Motor neuron (in vitro differentiated cells): ENCODE measurements at regions not wholly inside any gene's neighbourhood (a gene's known extent, or its start where the extent isn't known, plus 50 kb on each side); places are given as distances from the start of the nearest gene placed in this dataset.
"Not testable (repeated sequence)": the region's sequence is repeated elsewhere in the genome, so short reads cannot be mapped to it uniquely, and the experiment has no call there.

Experiments
- ATAC-seq, 8 experiments: fragments of 200-7000 bp; cut with Tn5 transposase; replicated peaks in 6 of 8; 2 replicates each; pipeline ENCODE4 v1.8.0; 2021; ENCODE audit warnings: mild to moderate bottlenecking in 8 of 8, moderate library complexity in 8 of 8
- H3K27ac ChIP-seq, 2 donors: fragments of 250-450 bp; sonication (Bioruptor Pico); 2 replicates each; pipeline ENCODE4 v1.9.0; 2021; ENCODE audit warnings: antibody characterized with exemption in 2 of 2, mild to moderate bottlenecking in 2 of 2, moderate library complexity in 1 of 2
- H3K4me1 ChIP-seq, 2 donors: fragments of 250-450 bp; sonication (Bioruptor Pico); replicated peaks in 1 of 2; 2 replicates each; pipeline ENCODE4 v1.6.1; 2021; ENCODE audit warnings: antibody characterized with exemption in 2 of 2, mild to moderate bottlenecking in 2 of 2, moderate library complexity in 1 of 2
- H3K4me3 ChIP-seq, 5 donors: fragments of 250-450 bp; sonication (Bioruptor Pico); 2 replicates each; pipeline ENCODE4 v1.9.0; 2021; ENCODE audit warnings: antibody characterized with exemption in 5 of 5, mild to moderate bottlenecking in 5 of 5, moderate library complexity in 4 of 5
- WGBS, 10 experiments: fragments of 450-650 bp; shearing (Covaris generic); methylation state at CpG; one replicate each; pipeline ENCODE4 v1.0.0; 2022; 5-methylcytosine and 5-hydroxymethylcytosine counted together
- in situ Hi-C, 9 experiments: fragments of 400-800 bp; cut with MboI; loops; one replicate each; pipeline ENCODE4 v1.15.0; 2021; ENCODE audit warnings: low sequenced_read_pairs in 9 of 9, low pct_unique_long_range_greater_than_20kb in 2 of 9; ENCODE audit not compliant: unreplicated experiment in 9 of 9

DNA sequence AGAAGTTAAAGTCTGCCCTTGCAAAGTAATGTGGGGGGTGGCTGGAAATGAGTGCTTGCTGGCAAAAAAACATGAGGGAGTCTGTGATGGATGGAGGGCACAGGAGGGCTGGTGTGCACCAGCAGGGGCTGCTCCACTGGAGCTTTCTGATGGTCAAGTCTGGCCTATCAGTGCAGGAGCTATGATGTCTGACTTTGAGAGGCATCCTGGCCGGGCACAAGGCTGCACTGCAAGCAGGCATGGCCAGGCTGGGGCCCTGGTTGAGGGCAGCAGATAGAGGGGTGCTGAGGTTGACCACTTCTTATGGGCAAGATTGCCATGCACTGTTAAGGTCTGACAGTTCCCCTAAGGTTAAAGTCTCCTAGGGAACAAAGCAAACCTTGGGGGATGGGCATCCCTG, 1140.2 kb downstream of the FAM133A start:
- Histone ChIP-seq H3K4me3 (no peak overlapping the region), H3K27ac (no peak overlapping the region), H3K4me1 (no peaks in the 10 kb centered on the region)
- no peak for ATAC-seq
- in situ Hi-C loops = no loop called here
- no CpG with 5 or more reads among the region's 1 CpG for WGBS, 10 experiments

DNA sequence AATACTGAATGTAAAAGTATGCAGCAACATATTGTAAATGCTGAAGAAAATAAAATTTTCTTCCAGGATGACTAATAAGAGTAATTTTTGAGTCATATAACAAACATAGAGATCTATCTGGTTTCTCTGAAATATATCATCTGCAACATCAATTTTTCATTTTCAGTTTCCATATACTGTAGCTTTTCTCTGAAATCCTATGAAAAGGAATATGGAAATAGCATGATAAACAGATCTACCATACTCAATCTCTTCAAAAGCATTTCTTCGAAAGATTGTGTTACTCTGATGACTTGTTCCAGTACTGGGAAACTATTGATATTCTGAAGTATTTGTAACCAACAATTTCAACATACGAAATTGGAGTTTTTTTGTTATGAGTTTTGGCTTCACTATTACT, 1156.7 kb downstream of the FAM133A start:
- no peaks in the 10 kb centered on the region for H3K4me1 ChIP-seq
- no peak overlapping the region for H3K4me3 ChIP-seq
- in situ Hi-C loops = no loop called here
- no peak for ATAC-seq
- 0 to 100% (median 24%) methylated on average over 1 to 2 of the region's 2 CpGs; no CpG with 5 or more reads in 2 of the 10 experiments for WGBS, 10 experiments
- no peak overlapping the region for H3K27ac ChIP-seq

DNA sequence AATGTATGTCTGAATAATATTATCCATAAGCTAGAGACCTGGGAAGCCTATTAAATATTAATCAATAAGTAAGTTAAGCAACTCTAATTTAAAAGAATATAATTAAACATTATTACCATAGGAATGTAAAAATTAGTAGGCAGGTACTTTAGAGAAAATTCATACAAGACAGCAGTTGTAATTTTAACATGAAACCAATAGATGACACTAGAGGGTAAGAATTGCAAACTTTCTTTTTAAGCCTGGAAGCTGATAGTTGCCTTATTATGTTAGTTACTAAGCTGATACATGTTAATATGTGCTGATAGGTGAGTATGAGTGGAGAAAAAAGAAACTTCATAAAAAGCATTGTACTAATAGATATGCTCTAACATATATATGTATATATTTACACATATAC, 1157.4 kb downstream of the FAM133A start:
- H3K4me3 ChIP-seq = no peak overlapping the region
- in situ Hi-C loops = no loop called here
- no peak for ATAC-seq
- no peaks in the 10 kb centered on the region for H3K4me1 ChIP-seq
- no peak overlapping the region for H3K27ac ChIP-seq

DNA sequence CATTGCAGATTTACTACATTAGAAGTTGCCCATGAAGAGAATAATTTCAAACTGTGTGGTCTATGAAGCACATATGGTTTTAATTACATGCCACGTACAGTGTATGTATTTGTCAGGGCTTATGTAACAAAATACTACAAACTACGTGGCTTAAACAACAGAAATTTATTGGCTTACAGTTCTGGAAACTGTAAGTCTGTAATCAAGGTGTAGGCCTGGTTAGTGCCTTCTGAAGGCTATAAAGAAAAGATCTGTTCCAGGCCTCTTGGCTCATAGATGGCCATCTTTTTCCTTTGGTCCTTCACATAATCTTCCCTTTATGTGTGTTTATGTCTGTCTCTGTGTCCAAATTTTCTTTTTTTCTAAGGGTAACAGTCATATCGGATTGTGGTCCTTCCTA, 1160.2 kb downstream of the FAM133A start:
- 0 to 100% (median 68%) methylated on average over 1 to 3 of the region's 3 CpGs; no CpG with 5 or more reads in 2 of the 10 experiments for WGBS, 10 experiments
- no peak overlapping the region for H3K27ac ChIP-seq
- no peaks in the 10 kb centered on the region for H3K4me1 ChIP-seq
- H3K4me3 ChIP-seq = no peak overlapping the region
- no peak for ATAC-seq
- in situ Hi-C loops = no loop called here

DNA sequence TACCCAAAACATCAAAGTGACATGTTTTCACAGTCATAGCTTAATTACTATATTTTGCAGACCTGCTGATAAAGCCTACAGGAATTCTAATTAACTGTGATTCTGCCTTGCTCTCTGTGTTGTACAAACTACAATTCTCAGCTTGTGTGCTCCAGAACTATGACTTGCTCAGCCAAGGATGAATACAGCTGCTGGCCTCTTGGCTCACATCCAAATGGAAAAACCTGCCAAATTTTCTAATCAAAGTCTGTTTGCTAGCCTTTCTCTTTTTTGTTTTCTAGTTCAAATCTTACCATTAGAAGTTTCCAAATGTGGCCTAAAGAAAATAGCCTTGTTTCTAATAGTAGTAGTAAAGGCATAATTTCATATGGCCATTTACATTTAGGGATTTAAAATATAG, 1176.8 kb downstream of the FAM133A start:
- H3K4me3 ChIP-seq = no peak overlapping the region
- in situ Hi-C loops = no loop called here
- H3K4me1 ChIP-seq = no peaks in the 10 kb centered on the region
- ATAC-seq = no peak
- no peak overlapping the region for H3K27ac ChIP-seq

DNA sequence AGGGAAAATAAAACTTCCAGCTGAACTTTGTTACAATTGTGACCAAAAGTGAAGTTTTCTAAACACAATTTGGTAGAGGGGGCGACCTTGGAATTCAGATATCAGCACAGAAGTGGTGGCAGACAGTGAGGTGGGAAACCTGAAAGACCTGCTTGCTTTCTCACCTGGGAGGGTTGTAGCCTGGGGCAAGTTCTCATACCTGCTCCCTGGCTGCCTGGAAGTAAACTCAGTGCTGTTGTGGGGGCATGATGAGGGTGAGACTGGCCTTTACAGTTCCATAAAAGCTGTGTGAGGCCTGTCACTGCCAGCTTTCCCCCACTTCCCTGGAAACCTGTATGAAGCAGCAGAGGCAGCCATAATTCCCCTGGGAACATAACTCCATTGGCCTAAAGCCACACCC, 1180.2 kb downstream of the FAM133A start:
- 0 to 50% methylated on average over 1 of the region's 1 CpG; no CpG with 5 or more reads in 8 of the 10 experiments for WGBS, 10 experiments
- in situ Hi-C loops = no loop called here
- ATAC-seq = no peak
- no peak overlapping the region for H3K27ac ChIP-seq
- H3K4me3 ChIP-seq = no peak overlapping the region
- H3K4me1 ChIP-seq = no peaks in the 10 kb centered on the region

DNA sequence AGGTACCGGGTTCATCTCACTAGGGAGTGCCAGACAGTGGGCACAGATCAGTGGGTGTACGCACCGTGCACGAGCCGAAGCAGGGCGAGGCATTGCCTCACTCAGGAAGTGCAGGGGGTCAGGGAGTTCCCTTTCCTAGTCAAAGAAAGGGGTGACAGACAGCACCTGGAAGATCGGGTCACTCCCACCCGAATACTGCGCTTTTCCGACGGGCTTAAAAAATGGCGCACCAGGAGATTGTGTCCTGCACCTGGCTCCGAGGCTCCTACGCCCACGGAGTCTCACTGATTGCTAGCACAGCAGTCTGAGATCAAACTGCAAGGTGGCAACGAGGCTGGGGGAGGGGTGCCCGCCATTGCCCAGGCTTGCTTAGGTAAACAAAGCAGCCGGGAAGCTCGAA, 1188.5 kb downstream of the FAM133A start:
- ATAC-seq, H3K27ac ChIP-seq, H3K4me3 ChIP-seq, H3K4me1 ChIP-seq, in situ Hi-C loops: not testable (repeated sequence)
- no CpG with 5 or more reads among the region's 19 CpGs for WGBS, 10 experiments

DNA sequence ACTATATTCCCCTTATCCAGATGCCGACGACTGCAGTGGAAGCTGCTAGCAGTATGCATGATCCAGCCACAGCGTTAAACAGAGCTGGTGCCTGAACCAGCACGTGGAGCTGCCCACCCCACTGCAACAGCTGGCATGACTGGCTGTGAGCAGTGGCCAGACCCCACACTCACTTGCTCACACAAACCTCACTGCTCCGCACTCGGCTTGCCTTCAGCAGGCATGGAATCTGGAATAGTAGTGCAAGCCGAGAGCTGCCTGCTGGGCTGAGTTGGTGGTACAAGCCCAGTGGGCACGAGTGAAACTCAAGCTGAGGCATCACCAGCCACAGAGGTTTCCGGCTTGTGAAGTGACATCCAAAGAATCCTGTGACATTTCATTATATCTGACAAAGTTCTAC, 1197.6 kb downstream of the FAM133A start:
- no peak overlapping the region for H3K27ac ChIP-seq
- WGBS, 10 experiments = 20 to 87% methylated on average over 3 to 4 of the region's 9 CpGs; no CpG with 5 or more reads in 8 of the 10 experiments

DNA sequence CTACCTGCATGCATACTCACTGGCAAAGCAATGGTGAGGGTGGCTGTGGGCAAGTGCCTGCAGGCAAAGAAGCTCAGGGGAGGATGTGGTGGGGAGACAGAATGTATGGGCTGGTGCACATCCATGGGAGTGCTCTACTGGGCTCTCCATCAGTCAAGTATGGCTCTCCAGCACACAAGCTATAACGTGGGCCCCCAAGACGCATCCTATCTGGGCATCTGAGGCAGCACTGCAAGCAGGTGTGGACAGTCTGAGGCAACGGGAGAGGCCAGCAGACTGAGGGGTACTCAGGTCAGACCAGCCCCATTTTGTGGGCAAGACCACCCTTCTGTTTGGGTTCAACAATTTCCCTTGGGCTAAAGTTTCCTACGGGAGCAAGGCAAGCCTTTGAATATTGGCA, 1227.8 kb downstream of the FAM133A start:
- in situ Hi-C loops = no loop called here
- Histone ChIP-seq H3K4me1 (no peaks in the 10 kb centered on the region), H3K4me3 (no peak overlapping the region), H3K27ac (no peak overlapping the region)
- ATAC-seq = no peak
- 17% methylated on average over 1 of the region's 4 CpGs; no CpG with 5 or more reads in 9 of the 10 experiments for WGBS, 10 experiments

More for the DNA sequence above, 1197.6 kb downstream of the FAM133A start:
- no peak overlapping the region for H3K4me3 ChIP-seq
- ATAC-seq = no peak
- in situ Hi-C loops = no loop called here
- H3K4me1 ChIP-seq = no peaks in the 10 kb centered on the region

DNA sequence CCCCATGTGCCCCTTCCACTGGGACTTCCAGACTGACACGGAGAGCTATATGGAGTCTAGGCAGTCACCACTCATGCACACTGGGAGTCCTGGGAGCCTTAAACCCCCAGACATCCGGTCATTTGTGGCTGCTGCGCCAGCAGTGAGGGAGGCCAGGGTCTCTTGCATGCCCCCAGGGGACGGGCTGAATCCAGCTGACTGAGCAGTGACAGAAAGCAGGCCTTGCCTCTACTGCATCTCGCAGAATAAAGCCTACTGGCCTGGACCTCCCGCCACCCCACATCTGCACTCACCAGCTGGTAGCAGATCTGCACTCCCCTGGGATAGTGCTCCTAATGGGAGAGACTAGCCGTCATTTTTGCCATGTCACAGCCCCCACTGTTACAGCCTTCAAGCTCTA, 1234.2 kb downstream of the FAM133A start:
- WGBS, 10 experiments = 74% methylated on average over 2 of the region's 7 CpGs; no CpG with 5 or more reads in 9 of the 10 experiments
- in situ Hi-C loops = no loop called here
- ATAC-seq = no peak
- H3K4me3 ChIP-seq = no peak overlapping the region
- no peaks in the 10 kb centered on the region for H3K4me1 ChIP-seq
- H3K27ac ChIP-seq = no peak overlapping the region

DNA sequence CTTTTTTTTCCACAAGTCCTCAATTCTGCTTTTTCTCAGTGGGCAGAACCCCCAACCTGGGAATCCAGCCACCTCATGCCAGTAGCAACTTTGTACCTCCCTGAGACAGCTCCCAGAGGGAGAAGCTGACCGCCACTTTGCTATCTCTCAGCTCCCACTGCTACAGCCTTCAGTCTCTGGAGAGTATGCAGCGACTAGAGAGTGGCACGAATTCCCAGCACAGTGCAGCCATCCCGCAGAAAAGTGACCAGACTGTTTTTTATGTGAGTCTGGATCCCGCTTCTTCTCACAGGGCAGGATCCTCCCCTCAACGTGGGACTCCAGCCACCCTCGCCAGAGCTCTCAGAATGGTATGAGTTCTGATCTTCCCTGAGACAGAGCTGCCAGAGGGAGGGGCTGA, 1234.6 kb downstream of the FAM133A start:
- 75% methylated on average over 4 of the region's 7 CpGs; no CpG with 5 or more reads in 9 of the 10 experiments for WGBS, 10 experiments
- Histone ChIP-seq H3K4me3 (no peak overlapping the region), H3K4me1 (no peaks in the 10 kb centered on the region), H3K27ac (no peak overlapping the region)
- no peak for ATAC-seq
- in situ Hi-C loops = no loop called here

DNA sequence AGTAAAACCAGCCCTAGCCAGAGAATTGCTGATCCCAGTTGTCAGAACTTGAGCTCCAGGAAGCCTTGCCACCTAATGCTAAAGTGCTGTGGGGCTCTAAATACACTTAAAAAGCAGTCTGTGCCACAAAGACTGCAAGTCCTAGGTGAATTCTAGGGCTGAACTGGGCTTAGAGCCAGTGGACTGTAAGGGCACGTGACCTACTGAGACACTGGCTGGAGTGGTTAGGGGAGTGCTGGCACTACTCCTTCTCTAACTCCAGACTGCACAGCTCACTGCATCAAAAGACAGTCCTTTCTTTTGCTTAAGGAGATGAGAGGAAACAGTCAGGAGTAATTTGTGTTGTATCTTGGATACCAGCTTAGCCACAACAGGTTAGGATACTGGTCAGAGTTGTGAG, 1240.2 kb downstream of the FAM133A start:
- ATAC-seq = peak in 1 of 8 experiments; percentile 17
- WGBS, 10 experiments = 100% methylated on average over 1 of the region's 1 CpG; no CpG with 5 or more reads in 9 of the 10 experiments
- in situ Hi-C loops = no loop called here
- no peak overlapping the region for H3K27ac ChIP-seq
- no peak overlapping the region for H3K4me3 ChIP-seq
- no peaks in the 10 kb centered on the region for H3K4me1 ChIP-seq

DNA sequence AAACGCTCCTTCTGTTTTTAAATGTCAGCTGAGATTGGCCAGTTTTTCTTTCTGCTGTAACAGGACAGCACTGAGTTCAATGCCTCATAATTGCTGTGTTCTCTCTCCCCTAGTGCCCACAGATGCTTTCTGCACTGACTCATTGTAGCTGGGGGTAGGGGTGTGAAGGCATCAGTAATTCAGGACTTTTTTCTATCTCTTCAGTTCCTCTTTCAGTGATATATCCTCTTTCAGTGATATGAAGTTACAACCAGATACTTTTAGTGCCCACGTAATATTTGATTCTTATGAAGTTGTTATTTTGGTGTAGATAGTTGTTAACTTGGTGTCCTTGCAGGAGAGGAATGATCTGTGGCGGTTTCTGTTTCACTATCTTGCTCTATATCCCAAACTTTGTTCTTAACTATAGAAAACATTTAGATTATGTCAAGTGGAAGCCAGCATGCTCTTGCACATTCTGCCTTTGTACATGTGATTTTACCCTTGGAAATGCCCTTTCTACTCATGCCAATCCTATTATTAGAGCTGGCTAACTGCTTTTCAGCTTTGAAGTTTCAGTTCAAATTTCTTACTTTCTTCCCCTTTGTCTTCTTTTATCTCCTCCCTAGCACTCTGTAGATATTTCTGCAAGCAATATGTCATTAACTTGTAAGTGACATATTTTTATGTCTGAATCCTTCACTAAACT, 1258.4 kb downstream of the FAM133A start:
- Histone ChIP-seq H3K4me3 (no peak overlapping the region), H3K27ac (no peak overlapping the region), H3K4me1 (no peaks in the 10 kb centered on the region)
- WGBS, 10 experiments = 0 to 75% (median 20%) methylated on average over 1 to 3 of the region's 3 CpGs; no CpG with 5 or more reads in 6 of the 10 experiments
- in situ Hi-C loops = no loop called here
- no peak for ATAC-seq

DNA sequence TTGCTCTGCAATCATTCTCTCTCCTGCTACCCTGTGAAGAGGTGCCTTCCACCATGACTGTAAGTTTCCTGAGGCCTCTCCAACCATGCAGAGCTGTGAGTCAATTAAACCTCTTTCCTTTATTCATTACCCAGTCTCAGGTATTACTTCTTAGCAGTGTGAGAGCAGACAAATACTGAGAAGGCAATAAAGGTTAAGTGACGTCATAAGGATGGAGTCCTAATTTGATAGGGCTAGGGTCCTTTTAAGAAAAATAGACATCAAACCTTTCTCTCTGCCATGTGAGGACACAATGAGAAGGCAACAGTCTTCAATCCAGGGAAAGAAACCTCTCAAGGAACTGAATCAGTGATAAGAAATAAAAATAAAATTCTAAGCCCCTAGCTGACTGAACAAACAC, 1262.7 kb downstream of the FAM133A start:
- in situ Hi-C loops = no loop called here
- WGBS, 10 experiments = 0 to 100% (median 50%) methylated on average over 1 of the region's 1 CpG; no CpG with 5 or more reads in 6 of the 10 experiments
- Histone ChIP-seq H3K4me1 (no peaks in the 10 kb centered on the region), H3K4me3 (no peak overlapping the region), H3K27ac (no peak overlapping the region)
- no peak for ATAC-seq
